Dendritic cell treated with granulocyte-macrophage colony-stimulating factor and Interleukin-4, amounts not matched to agents 40 ng/mL and 50 ng/mL, for 4 days (primary cell): ENCODE measurements at regions not wholly inside any gene's neighbourhood (a gene's known extent, or its start where the extent isn't known, plus 50 kb on each side); places are given as distances from the start of the nearest gene placed in this dataset.

Experiments
- H3K27ac Mint-ChIP-seq: one replicate; pipeline ENCODE4 v1.8.0; 2022; ENCODE audit warnings: mild to moderate bottlenecking, mixed read lengths
- H3K27me3 Mint-ChIP-seq: one replicate; pipeline ENCODE4 v1.8.0; 2022; ENCODE audit warnings: mild to moderate bottlenecking, mixed read lengths
- H3K36me3 Mint-ChIP-seq: one replicate; pipeline ENCODE4 v1.8.0; 2022; ENCODE audit warnings: low read depth, mixed read lengths
- H3K4me1 Mint-ChIP-seq: one replicate; pipeline ENCODE4 v1.8.0; 2022; ENCODE audit warnings: low read depth, mixed read lengths
- H3K4me3 Mint-ChIP-seq: one replicate; pipeline ENCODE4 v1.8.0; 2022; ENCODE audit warnings: mild to moderate bottlenecking, moderate library complexity, mixed read lengths
- H3K9me3 Mint-ChIP-seq: one replicate; pipeline ENCODE4 v1.8.0; 2022; ENCODE audit warnings: mixed read lengths
- intact Hi-C: fragments of 100-400 bp; cut with micrococcal nuclease; formaldehyde crosslinking; loops from one replicate; pipeline ENCODE4 v1.15.0; 2022

DNA sequence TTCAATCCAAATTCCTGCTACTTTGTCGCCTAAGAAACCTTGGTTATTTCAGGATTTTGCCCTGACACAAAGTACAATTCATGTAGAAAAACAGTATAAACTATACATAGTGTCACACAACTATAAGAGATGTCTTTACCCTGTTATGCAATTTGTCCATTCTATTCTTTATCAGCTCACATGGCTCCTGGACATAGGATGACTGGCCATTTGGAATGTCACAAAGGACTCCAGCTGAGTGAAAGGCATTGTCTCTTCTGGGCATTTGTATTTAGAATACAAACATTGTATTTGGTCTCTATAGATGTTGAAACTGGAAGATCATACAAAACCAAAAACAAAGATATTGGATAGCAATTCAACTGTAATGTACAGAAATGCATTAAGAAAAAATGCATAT is 944.6 kb upstream of the LRRTM1 start:
- Mint-ChIP-seq H3K9me3 (peaks cover 4% of the 10 kb centered on the region), H3K27me3 (no peaks in the 10 kb centered on the region), H3K36me3 (no peaks in the 10 kb centered on the region), H3K4me1 (no peaks in the 10 kb centered on the region), H3K27ac (no peak overlapping the region), H3K4me3 (no peak overlapping the region)
- intact Hi-C loops = no loop called here

GRCh38 chr2:81247648-81248047 is 943.1 kb upstream of the LRRTM1 start:
- no peaks in the 10 kb centered on the region for H3K27me3 Mint-ChIP-seq
- no peaks in the 10 kb centered on the region for H3K4me1 Mint-ChIP-seq
- intact Hi-C loops = no loop called here
- H3K27ac Mint-ChIP-seq = no peak overlapping the region
- no peaks in the 10 kb centered on the region for H3K9me3 Mint-ChIP-seq
- H3K36me3 Mint-ChIP-seq = no peaks in the 10 kb centered on the region
- no peak overlapping the region for H3K4me3 Mint-ChIP-seq

- H3K4me1 Mint-ChIP-seq = no peaks in the 10 kb centered on the region
- H3K9me3 Mint-ChIP-seq = no peaks in the 10 kb centered on the region
- no peaks in the 10 kb centered on the region for H3K27me3 Mint-ChIP-seq
- no peak overlapping the region for H3K27ac Mint-ChIP-seq
- no peaks in the 10 kb centered on the region for H3K36me3 Mint-ChIP-seq
- intact Hi-C loops = no loop called here
- no peak overlapping the region for H3K4me3 Mint-ChIP-seq
Measured at GRCh38 chr2:81242501-81242900, 937.9 kb upstream of the LRRTM1 start.

GRCh38 chr2:81238462-81238861 is 933.9 kb upstream of the LRRTM1 start:
- Mint-ChIP-seq H3K27ac (no peak overlapping the region), H3K4me1 (no peaks in the 10 kb centered on the region), H3K4me3 (no peak overlapping the region), H3K36me3 (no peaks in the 10 kb centered on the region), H3K9me3 (no peaks in the 10 kb centered on the region), H3K27me3 (no peaks in the 10 kb centered on the region)
- intact Hi-C loops = no loop called here

DNA sequence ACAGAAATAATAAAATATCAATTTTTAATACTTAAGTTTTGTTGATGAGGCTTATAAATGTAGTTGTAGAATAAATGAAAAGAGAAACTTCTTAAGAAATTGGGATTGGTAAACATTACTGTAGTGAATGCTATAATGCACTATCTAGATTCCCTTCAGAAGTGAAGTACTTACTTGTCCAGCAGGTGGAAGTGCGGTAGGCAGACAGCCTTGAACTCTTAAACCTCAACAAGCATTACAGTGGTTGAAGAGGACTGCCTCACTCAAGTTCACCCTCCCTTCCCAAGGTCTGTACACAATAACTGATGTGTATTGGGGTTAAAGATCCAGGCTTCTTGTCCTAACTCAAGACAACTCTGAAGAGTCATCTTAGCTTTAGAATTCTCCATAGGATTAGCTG is 931.0 kb upstream of the LRRTM1 start:
- Mint-ChIP-seq H3K36me3 (no peaks in the 10 kb centered on the region), H3K27ac (no peak overlapping the region), H3K27me3 (no peaks in the 10 kb centered on the region), H3K4me1 (no peaks in the 10 kb centered on the region), H3K9me3 (peaks cover 12% of the 10 kb centered on the region), H3K4me3 (no peak overlapping the region)
- intact Hi-C loops = no loop called here

DNA sequence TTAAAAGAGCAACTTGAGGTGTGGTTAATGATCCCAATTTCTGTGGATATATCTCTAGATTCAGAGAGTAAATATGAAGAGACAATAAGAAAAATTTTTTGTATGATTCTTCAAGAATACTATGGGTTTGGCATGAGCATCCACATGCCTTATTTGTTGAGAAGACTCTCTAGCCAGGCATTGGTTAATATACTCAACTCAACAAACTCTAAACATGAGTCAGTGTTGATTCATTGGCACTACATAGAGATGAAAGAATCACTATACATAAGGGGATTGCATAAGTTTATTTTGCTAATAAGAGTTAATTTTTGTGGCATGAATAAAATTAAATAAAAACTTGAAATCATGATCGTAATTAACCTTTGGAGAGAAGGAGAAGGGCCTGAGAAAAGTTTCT is 930.2 kb upstream of the LRRTM1 start:
- H3K4me3 Mint-ChIP-seq = no peak overlapping the region
- no peaks in the 10 kb centered on the region for H3K27me3 Mint-ChIP-seq
- intact Hi-C loops = no loop called here
- peaks cover 12% of the 10 kb centered on the region for H3K9me3 Mint-ChIP-seq
- H3K4me1 Mint-ChIP-seq = no peaks in the 10 kb centered on the region
- no peak overlapping the region for H3K27ac Mint-ChIP-seq
- H3K36me3 Mint-ChIP-seq = no peaks in the 10 kb centered on the region

- Mint-ChIP-seq H3K9me3 (peaks cover 13% of the 10 kb centered on the region), H3K4me3 (no peak overlapping the region), H3K36me3 (no peaks in the 10 kb centered on the region), H3K27ac (no peak overlapping the region), H3K27me3 (no peaks in the 10 kb centered on the region), H3K4me1 (no peaks in the 10 kb centered on the region)
- intact Hi-C loops = no loop called here
Measured at GRCh38 chr2:81225756-81226155, 921.2 kb upstream of the LRRTM1 start.

GRCh38 chr2:81213598-81213997 is 909.0 kb upstream of the LRRTM1 start:
- no peaks in the 10 kb centered on the region for H3K27me3 Mint-ChIP-seq
- no peak overlapping the region for H3K27ac Mint-ChIP-seq
- intact Hi-C loops = no loop called here
- H3K4me3 Mint-ChIP-seq = no peak overlapping the region
- H3K4me1 Mint-ChIP-seq = no peaks in the 10 kb centered on the region
- H3K9me3 Mint-ChIP-seq = peaks cover 19% of the 10 kb centered on the region
- no peaks in the 10 kb centered on the region for H3K36me3 Mint-ChIP-seq

- Mint-ChIP-seq H3K36me3 (no peaks in the 10 kb centered on the region), H3K4me1 (no peaks in the 10 kb centered on the region), H3K27me3 (no peaks in the 10 kb centered on the region), H3K9me3 (peaks cover 31% of the 10 kb centered on the region), H3K4me3 (no peak overlapping the region), H3K27ac (no peak overlapping the region)
- intact Hi-C loops = no loop called here
Measured at GRCh38 chr2:81206216-81206615, 901.7 kb upstream of the LRRTM1 start.

GRCh38 chr2:81196933-81197628 is 892.5 kb upstream of the LRRTM1 start:
- no peak overlapping the region for H3K27ac Mint-ChIP-seq
- H3K27me3 Mint-ChIP-seq = no peaks in the 10 kb centered on the region
- no peaks in the 10 kb centered on the region for H3K4me1 Mint-ChIP-seq
- H3K36me3 Mint-ChIP-seq = no peaks in the 10 kb centered on the region
- intact Hi-C loops = no loop called here
- H3K9me3 Mint-ChIP-seq = peaks cover under 1% of the 10 kb centered on the region
- no peak overlapping the region for H3K4me3 Mint-ChIP-seq

- Mint-ChIP-seq H3K9me3 (peaks cover 5% of the 10 kb centered on the region), H3K4me3 (no peak overlapping the region), H3K4me1 (no peaks in the 10 kb centered on the region), H3K36me3 (no peaks in the 10 kb centered on the region), H3K27ac (no peak overlapping the region), H3K27me3 (no peaks in the 10 kb centered on the region)
- intact Hi-C loops = no loop called here
Measured at GRCh38 chr2:81196383-81196851, 891.9 kb upstream of the LRRTM1 start.

- Mint-ChIP-seq H3K4me1 (no peaks in the 10 kb centered on the region), H3K4me3 (no peak overlapping the region), H3K9me3 (peaks cover 5% of the 10 kb centered on the region), H3K27me3 (no peaks in the 10 kb centered on the region), H3K36me3 (no peaks in the 10 kb centered on the region), H3K27ac (no peak overlapping the region)
- intact Hi-C loops = no loop called here
Measured at GRCh38 chr2:81195774-81196382, 891.3 kb upstream of the LRRTM1 start.

DNA sequence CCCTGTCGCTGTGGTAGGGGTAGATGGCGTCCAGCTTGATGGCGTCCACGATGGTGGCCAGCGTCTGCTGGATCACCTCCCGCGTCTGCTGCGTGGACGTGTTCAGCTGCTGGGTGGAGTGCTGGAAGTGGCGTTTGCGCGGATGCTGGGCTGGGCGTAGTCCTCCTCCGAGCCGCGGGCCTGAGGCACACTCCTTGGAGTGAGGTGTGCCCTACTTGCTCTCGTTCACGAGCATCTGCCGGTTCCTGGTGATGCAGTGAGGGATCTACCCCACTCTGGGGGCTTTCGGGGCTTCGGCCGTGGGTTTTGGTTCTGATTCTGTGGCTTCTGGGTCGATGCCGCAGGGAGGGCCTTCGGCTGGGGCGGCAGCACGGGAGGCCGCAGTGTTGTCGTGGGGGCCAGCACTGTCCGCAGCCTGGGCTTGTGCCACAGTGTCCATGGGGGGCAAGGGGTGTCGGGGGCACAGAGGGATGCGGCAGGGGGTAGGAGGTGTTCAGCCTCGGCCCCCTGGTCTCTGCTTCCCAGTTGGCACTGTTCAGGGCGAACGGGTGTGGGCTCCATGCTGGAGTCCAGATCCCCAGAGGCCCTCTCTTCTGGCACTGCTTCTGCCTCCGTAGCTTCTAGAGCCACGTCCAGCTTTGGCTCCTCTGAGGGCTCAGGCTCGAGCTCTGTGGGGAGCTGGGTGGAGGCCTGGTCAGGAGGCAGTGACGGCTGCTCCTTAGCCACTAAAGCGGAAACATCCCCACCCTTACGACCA is 890.6 kb upstream of the LRRTM1 start:
- Mint-ChIP-seq H3K4me3 (no peak overlapping the region), H3K27ac (no peak overlapping the region), H3K9me3 (peaks cover 11% of the 10 kb centered on the region)

DNA sequence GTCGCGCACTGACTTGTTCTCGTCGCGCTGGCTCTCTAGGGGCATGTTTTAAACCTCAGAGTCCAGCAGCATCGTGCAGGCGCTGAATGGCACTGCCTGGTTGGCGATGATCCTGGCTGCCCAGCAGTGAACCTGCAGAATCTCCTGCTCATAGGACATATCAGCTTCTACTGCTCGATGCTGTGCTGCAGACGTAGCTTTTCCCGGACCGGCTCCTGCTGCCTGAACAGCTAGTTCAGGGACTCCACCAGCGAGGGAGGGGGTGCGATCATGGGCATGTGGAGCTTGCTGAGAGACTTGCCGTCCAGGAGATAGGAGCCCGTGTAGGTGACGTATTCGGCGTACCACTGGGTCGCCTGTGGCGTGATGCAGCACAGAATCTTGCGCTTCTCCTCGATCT is 890.0 kb upstream of the LRRTM1 start:
- H3K36me3 Mint-ChIP-seq = no peaks in the 10 kb centered on the region
- no peak overlapping the region for H3K27ac Mint-ChIP-seq
- peaks cover 17% of the 10 kb centered on the region for H3K9me3 Mint-ChIP-seq
- H3K4me1 Mint-ChIP-seq = no peaks in the 10 kb centered on the region
- intact Hi-C loops = no loop called here
- no peak overlapping the region for H3K4me3 Mint-ChIP-seq
- no peaks in the 10 kb centered on the region for H3K27me3 Mint-ChIP-seq

More for the DNA sequence above, 890.6 kb upstream of the LRRTM1 start:
- no peaks in the 10 kb centered on the region for H3K27me3 Mint-ChIP-seq
- H3K4me1 Mint-ChIP-seq = no peaks in the 10 kb centered on the region
- H3K36me3 Mint-ChIP-seq = no peaks in the 10 kb centered on the region
- intact Hi-C loops = no loop called here
